ENCODE measurements at regions not wholly inside any gene's neighbourhood (a gene's known extent, or its start where the extent isn't known, plus 50 kb on each side); places are given as distances from the start of the nearest gene placed in this dataset.
"Not testable (repeated sequence)": the region's sequence is repeated elsewhere in the genome, so short reads cannot be mapped to it uniquely, and the experiment has no call there.

- DNase-seq (ENCODE audit: low read depth) = no peak
Measured at GRCh38 chr16:72596373-72596772, 424.4 kb upstream of the PMFBP1 start.

- DNase-seq (ENCODE audit: low read depth) = no peak
Measured at GRCh38 chr16:72590151-72590937, 418.4 kb upstream of the PMFBP1 start.

GRCh38 chr16:72588551-72588950 lies 416.6 kb upstream of the PMFBP1 start:
- DNase-seq (ENCODE audit: low read depth) = no peak

- not testable (repeated sequence) for DNase-seq (ENCODE audit: low read depth)
Measured at GRCh38 chr16:72578061-72578460, 406.1 kb upstream of the PMFBP1 start.

- no peak for DNase-seq (ENCODE audit: low read depth)
Measured at GRCh38 chr16:72576189-72576588, 404.2 kb upstream of the PMFBP1 start.

- DNase-seq (ENCODE audit: low read depth) = no peak
Measured at GRCh38 chr16:72569677-72570076, 397.7 kb upstream of the PMFBP1 start.

- DNase-seq (ENCODE audit: low read depth) = no peak
Measured at GRCh38 chr16:72568502-72568901, 396.5 kb upstream of the PMFBP1 start.

DNA sequence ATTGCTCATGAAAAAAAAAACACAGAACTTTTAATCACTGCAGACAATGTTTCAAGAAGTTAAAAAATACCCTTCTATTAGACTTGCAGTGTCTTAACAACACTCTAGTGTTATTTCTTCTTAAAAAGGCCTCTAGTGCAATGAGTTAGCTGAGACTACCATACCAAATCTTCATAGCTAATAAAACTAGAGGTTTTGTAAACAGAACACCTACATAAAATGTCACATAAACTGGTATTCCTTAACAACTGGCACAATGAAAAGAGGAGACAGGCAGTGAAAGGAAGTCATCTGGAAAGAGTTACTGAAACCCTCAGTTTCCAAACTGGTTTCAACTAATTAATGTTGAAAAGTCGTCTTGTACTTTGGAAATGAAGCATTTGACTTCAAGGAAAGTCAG lies 394.2 kb upstream of the PMFBP1 start:
- no peak for DNase-seq (ENCODE audit: low read depth)

- DNase-seq (ENCODE audit: low read depth) = no peak
Measured at GRCh38 chr16:72565106-72565505, 393.2 kb upstream of the PMFBP1 start.

GRCh38 chr16:72560617-72561016 lies 388.7 kb upstream of the PMFBP1 start:
- DNase-seq (ENCODE audit: low read depth) = no peak

DNA sequence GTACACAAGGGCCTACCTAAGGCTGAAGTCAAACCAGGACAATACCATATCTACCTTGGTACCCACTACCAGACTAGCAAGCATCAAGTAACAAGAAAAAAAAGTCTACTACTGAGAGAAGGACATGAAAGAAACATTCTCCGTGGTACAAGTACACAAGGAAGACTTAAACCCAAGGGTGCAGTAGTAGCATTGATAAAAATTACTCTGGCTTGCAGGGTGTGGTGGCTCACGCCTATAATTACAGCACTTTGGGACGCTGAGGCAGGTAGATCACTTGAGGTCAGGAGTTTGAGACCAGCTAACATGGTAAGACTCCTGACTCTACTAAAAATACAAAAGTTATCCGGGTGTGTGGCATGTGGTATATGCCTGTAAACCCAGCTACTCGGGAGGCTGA lies 386.5 kb upstream of the PMFBP1 start:
- DNase-seq (ENCODE audit: low read depth) = no peak

DNA sequence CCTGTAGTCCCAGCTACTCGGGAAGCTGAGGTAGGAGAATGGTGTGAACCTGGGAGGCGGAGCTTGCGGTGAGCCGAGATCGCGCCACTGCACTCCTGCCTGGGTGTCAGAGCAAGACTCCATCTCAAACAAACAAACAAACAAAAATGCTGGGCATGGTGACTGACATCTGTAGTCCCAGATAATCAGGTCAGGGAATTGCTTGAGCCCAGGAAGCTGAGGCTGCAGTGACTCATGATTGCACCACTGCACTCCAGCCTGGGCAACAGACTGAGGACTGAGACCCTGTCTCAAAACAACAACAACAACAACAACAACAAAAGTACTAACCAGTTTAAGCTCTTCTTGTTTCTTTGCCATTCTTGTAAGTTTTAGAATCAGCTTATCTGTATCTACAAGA lies 383.0 kb upstream of the PMFBP1 start:
- DNase-seq (ENCODE audit: low read depth) = no peak

- peak; percentile 37 for DNase-seq (ENCODE audit: low read depth)
Measured at GRCh38 chr16:72552654-72553053, 380.7 kb upstream of the PMFBP1 start.

- DNase-seq (ENCODE audit: low read depth) = no peak
Measured at GRCh38 chr16:72551649-72552048, 379.7 kb upstream of the PMFBP1 start.

DNA sequence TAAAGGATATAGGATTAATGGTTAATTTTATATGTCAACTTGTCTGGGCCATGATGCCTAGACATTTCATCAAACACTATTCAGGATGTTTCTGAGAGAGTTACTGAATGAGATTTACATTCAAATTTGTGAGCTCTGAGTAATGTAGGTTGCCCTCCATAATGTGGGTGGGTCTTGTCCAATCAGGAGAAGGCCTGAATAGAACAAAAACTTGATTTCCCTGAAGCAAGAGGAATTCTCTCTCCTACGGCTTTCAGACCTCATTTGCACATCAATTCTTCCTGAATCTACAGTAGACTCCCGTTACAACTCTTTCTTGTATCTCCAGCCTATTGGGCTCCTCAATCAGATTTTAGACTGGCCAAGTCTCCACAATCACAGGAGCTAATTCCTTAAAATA lies 377.9 kb upstream of the PMFBP1 start:
- no peak for DNase-seq (ENCODE audit: low read depth)

GRCh38 chr16:72542102-72542501 lies 370.1 kb upstream of the PMFBP1 start:
- DNase-seq (ENCODE audit: low read depth) = no peak

- DNase-seq (ENCODE audit: low read depth) = no peak
Measured at GRCh38 chr16:72537664-72538063, 365.7 kb upstream of the PMFBP1 start.

- DNase-seq (ENCODE audit: low read depth) = peak; percentile 42
Measured at GRCh38 chr16:72536723-72537435, 364.9 kb upstream of the PMFBP1 start.

GRCh38 chr16:72532906-72533410 lies 361.0 kb upstream of the PMFBP1 start:
- DNase-seq (ENCODE audit: low read depth) = no peak

DNA sequence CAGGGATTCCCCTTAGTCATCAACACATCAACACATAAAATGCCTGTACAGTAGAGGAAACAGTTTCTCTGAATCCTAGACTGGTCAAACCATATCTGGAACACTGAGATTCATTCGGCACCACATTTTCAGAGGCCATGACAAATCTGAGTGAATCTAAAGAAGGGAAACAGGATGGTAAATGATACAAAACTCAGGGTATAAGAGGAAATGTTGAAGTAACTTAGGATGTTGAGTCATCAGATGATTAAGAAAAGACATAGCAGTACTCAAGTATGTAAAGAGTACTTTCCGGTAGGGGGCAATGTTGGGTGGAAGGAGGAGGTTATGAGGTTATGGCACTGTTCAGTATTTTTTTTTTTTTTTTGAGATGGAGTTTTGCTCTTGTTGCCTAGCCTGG lies 358.5 kb upstream of the PMFBP1 start:
- DNase-seq (ENCODE audit: low read depth) = no peak

GRCh38 chr16:72523087-72523486 lies 351.1 kb upstream of the PMFBP1 start:
- no peak for DNase-seq (ENCODE audit: low read depth)

- DNase-seq (ENCODE audit: low read depth) = no peak
Measured at GRCh38 chr16:72517154-72517553, 345.2 kb upstream of the PMFBP1 start.

DNA sequence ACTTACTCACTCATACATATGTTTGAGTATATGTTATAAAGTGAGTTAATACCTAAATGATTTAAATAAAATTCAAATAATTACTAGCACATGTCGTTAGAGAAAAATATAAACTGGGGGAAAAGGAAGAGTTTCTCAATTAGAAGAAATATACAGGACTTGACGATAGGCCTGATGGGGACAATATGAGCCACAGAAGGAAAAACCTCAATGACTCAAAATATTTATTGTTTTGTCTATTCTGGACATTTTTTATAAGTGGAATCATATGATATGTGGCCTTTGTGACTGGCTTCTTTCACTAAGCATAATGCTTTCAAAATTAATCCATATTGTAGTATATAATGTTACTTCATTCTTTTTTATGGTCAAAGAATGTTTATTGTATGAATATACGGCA lies 339.2 kb upstream of the PMFBP1 start:
- DNase-seq (ENCODE audit: low read depth) = no peak
